ENCODE measurements at regions not wholly inside any gene's neighbourhood (a gene's known extent, or its start where the extent isn't known, plus 50 kb on each side); places are given as distances from the start of the nearest gene placed in this dataset.

DNA sequence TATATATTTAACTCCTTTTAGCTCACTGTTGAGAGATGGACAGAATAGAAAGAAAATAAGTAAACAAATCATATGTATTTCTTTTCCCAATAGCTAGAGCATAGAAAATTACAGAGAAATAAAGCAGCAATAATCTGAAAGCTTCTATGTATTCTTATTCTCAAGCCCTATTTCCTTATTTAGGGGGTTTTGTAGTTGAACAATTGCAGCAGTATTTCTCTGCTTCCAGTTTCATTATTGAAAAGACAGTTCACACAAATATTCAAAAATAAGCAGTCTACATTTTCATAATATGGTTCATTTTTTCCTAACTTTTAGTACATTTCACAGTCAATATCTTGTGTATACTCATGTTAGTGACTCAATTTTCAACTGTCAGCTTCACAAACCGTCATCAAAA lies 638.2 kb downstream of the MRPL39 start:
- TF ChIP-seq, protein P1, sequence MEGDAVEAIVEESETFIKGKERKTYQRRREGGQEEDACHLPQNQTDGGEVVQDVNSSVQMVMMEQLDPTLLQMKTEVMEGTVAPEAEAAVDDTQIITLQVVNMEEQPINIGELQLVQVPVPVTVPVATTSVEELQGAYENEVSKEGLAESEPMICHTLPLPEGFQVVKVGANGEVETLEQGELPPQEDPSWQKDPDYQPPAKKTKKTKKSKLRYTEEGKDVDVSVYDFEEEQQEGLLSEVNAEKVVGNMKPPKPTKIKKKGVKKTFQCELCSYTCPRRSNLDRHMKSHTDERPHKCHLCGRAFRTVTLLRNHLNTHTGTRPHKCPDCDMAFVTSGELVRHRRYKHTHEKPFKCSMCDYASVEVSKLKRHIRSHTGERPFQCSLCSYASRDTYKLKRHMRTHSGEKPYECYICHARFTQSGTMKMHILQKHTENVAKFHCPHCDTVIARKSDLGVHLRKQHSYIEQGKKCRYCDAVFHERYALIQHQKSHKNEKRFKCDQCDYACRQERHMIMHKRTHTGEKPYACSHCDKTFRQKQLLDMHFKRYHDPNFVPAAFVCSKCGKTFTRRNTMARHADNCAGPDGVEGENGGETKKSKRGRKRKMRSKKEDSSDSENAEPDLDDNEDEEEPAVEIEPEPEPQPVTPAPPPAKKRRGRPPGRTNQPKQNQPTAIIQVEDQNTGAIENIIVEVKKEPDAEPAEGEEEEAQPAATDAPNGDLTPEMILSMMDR (IDR thresholded peaks at IDR 0.05): no peak
- TF ChIP-seq PBX3 (IDR thresholded peaks at IDR 0.05) (no peak), POLR2A (IDR thresholded peaks at IDR 0.05; ENCODE audit: low read length) (no peak), SMC3 (IDR thresholded peaks at IDR 0.05) (no peak), EP300 (IDR thresholded peaks at IDR 0.05) (no peak), MYC (IDR thresholded peaks at IDR 0.05; ENCODE audit: borderline replicate concordance, low read length) (no peak), SREBF2 (IDR thresholded peaks at IDR 0.05) (no peak), NR3C1 (IDR thresholded peaks at IDR 0.05) (no peak), BHLHE40 (IDR thresholded peaks at IDR 0.05; ENCODE audit: low read depth, low read length) (no peak)
- TF ChIP-seq, protein P2, sequence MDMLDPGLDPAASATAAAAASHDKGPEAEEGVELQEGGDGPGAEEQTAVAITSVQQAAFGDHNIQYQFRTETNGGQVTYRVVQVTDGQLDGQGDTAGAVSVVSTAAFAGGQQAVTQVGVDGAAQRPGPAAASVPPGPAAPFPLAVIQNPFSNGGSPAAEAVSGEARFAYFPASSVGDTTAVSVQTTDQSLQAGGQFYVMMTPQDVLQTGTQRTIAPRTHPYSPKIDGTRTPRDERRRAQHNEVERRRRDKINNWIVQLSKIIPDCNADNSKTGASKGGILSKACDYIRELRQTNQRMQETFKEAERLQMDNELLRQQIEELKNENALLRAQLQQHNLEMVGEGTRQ (IDR thresholded peaks at IDR 0.05): no peak

All from A549 (cell line).